ENCODE measurements at regions not wholly inside any gene's neighbourhood (a gene's known extent, or its start where the extent isn't known, plus 50 kb on each side); places are given as distances from the start of the nearest gene placed in this dataset.
"Not testable (repeated sequence)": the region's sequence is repeated elsewhere in the genome, so short reads cannot be mapped to it uniquely, and the experiment has no call there.

DNA sequence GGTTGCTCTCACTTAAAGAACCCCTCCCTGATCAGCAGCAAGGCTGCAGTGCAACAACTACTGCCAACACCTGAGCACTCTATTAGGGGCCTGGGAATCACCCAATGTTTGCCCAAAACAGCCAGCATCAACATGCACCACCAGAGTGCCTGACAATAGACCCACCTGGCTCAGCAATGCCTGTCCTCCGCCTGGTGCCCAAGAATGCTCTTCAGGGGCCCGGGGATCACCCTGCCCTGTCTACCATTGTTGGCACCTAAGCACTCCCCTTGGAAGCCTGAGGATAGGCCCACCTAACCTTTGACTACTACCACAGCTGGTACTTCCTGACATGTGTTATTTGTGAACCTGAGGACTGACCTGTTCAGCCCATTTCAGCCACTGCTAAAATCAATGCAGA lies 1363.1 kb upstream of the PRR20A start:
- no peak for DNase-seq

- no peak for DNase-seq
Measured at GRCh38 chr13:55783841-55784240, 1356.9 kb upstream of the PRR20A start.

DNA sequence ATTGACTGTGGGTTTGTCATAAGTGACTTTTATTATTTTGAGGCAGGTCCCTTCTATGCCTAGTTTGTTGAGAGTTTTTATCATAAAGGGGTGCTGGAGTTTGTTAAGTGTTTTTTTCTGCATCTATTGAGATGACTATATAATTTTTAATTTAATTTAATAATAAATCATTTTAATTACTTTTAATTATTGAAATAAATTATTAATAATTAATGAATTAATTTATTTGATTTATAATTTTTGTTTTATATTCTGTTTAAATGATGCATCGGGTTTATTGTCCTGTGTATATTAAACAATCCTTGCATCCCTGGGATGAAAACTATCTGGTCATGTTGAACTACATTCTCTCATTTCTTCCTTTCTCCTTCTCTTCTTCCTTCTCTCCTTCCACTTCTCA lies 1352.2 kb upstream of the PRR20A start:
- DNase-seq: no peak

- DNase-seq: no peak
Measured at GRCh38 chr13:55792544-55793193, 1348.0 kb upstream of the PRR20A start.

DNA sequence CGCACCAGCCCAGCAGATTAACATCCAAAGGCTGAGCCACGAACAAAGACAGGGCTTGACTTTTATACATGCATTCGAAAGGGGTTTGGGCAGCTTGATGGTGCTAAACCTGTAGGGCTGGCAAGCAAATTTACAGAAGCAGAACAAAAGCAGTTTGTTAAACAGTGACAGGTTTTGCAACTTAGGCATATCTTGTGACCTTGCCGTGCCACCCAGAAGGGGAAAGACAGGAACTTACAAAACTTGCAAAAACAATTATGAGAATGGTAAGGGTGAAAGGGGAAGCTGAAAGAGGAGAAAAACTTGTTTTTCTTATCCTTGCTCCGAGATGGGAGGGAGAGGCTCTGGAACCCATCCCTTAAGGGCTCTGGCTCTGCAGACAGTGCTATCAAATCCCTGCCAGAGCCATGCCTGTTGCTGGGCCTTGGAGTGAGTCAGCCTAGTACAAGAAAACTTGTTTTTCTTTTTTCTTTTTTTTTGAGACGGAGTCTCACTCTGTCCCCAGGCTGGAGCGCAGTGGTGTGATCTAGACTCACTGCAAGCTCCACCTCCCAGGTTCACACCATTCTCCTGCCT lies 1325.2 kb upstream of the PRR20A start:
- no peak for DNase-seq

GRCh38 chr13:55816976-55817601 lies 1323.6 kb upstream of the PRR20A start:
- DNase-seq: no peak

DNA sequence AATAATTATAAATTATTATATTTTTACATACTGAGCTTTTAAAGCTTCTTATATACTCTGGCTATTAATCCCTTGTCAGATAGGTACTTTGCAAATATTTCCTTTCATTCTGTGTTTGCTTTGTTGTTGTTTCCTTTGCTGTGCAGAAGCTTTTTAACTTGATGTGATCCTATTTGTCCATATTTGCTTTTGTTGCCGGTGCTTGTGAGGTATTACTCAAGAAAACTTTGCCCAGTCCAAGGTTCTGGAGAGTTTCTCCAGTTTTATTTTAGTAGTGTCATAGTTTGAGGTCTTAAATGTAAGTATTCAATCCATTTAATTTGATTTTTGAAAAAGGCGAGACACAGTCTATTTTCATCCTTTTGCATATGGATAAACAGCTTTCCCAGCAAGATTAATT lies 1319.9 kb upstream of the PRR20A start:
- no peak for DNase-seq

- no peak for DNase-seq
Measured at GRCh38 chr13:55869648-55870047, 1271.1 kb upstream of the PRR20A start.

GRCh38 chr13:55887561-55887960 lies 1253.2 kb upstream of the PRR20A start:
- DNase-seq: no peak

DNA sequence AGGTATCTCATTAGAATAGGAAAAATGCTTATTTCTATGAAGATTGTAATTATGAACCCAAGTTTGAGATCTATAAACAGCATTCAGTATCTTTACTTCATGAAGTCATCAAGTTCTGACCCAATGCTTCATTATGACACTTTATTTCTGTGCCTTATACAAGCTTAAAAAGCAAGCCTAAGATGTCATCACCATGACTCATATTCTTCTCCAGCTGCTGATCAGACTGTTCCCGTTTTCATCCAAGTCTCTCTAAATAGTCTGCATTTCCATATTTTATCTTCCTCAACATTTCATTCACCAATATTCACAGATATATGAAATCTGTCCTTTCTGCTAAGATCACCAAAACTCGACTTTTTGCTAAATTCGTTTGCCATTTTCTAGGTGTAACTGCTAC lies 1247.2 kb upstream of the PRR20A start:
- DNase-seq: no peak

- no peak for DNase-seq
Measured at GRCh38 chr13:55937180-55937579, 1203.5 kb upstream of the PRR20A start.

DNA sequence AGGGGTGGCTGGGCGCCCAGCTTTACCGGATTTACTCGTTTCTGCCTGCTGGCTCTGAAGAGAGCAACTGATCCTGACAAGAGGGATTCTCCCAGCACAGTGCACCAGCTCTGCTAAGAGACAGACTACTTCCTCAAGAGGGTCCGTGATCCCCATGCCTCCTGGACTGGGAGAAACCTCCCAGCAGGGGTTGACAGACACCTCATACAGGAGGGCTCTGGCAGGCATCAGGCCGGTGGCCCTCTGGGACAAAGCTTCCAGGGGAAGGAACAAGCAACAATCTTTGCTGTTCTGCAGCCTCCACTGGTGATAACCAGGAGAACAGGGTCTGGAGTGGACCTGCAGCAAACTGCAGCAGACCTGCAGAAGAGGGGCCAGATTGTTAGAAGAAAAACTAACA lies 1192.5 kb upstream of the PRR20A start:
- DNase-seq: no peak

DNA sequence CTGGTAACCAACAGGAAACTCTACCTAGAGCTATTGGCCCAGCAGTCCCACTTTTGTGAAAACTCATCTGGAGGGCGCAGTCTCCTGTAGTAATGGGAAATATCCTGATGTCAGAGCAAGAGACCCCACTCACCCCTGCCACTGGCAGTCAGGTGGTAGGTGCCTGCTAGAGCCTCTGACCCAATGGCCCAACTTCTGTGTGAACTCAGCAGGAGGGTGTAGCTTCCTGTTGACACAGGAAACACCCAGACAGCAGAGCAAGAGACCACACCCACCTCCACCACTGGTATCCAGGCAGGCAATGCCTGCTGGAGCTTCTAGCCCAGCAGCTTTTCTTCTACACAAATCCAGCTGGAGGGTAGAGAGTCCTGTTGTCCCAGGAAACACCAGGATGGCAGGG lies 1176.8 kb upstream of the PRR20A start:
- no peak for DNase-seq

GRCh38 chr13:55967055-55967454 lies 1173.7 kb upstream of the PRR20A start:
- no peak for DNase-seq

GRCh38 chr13:55977436-55977835 lies 1163.3 kb upstream of the PRR20A start:
- no peak for DNase-seq

DNA sequence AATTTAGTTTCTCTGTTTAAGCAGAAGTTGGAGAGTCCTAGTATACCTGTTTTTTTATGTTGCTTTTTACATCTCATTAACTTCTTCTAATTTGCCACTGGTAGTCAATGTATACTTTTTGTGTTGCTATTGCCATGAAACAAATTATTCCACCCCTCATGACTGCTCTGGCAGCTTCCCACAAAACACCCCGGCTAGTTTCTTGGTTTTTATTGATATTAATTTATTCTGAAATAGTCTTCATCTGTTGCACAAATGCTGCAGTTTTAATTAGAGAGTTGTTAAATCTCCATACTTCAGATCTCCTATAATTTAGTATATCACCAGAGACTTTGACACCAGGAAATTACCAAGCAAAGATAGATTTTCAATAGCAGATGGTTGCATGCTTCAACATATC lies 1159.3 kb upstream of the PRR20A start:
- no peak for DNase-seq

DNA sequence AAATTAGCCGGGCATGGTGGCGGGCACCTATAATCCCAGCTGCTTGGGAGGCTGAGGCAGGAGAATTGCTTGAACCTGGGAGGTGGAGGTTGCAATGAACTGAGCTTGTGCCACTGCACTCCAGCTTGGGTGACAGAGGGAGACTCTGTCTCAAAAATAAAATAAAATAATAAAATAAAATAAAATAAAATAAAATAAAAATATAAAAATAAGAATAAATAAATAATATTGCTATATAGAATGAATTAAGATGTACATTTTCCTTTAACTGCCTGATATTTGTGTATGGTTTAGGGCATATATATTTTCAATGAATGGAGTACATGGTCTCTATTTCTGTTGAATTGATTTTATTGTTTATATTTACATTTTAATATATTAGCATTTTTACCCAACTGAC lies 1156.7 kb upstream of the PRR20A start:
- DNase-seq: not testable (repeated sequence)

GRCh38 chr13:55990631-55991030 lies 1150.1 kb upstream of the PRR20A start:
- no peak for DNase-seq

DNA sequence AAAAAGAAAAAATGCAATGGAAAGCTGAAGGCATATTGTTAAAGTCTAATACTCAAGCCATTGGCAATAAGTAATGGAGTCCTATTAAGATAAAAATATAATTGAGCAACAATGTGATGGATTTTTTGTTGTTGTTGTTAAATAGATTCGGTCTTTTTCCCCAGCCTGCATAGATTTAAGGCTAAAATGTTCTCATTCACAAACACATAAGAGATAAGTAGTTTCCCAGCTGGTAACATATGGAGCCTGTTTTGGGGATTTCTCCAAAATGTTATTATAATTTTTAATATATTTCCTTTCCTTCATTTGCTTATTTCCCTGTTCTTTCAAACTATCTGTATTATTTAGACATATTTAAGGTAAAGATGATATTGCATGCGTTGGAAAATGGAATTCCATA lies 1149.1 kb upstream of the PRR20A start:
- DNase-seq: no peak

GRCh38 chr13:55992145-55992544 lies 1148.6 kb upstream of the PRR20A start:
- no peak for DNase-seq

- DNase-seq: no peak
Measured at GRCh38 chr13:55999709-56000108, 1141.0 kb upstream of the PRR20A start.

GRCh38 chr13:56009418-56009817 lies 1131.3 kb upstream of the PRR20A start:
- no peak for DNase-seq

DNA sequence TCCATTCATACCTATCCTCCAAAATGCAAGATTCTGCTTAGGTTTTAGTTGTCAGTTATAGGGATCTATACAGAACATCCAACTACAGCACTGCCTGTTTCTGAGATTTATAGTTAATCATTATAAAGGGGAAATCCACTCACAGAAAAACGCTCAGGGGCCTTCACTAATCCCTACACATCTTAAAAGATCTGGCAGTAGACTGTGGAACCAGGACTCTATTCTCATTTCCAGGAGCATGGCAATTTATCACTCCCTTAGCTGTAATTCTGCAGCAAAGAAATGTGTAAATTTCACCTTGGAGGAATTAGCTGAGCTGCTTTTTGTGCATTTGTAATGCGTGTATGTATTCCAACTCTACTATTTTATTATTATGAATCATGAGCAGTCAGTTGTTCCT lies 1128.1 kb upstream of the PRR20A start:
- DNase-seq: no peak

GRCh38 chr13:56015919-56016318 lies 1124.8 kb upstream of the PRR20A start:
- no peak for DNase-seq

DNA sequence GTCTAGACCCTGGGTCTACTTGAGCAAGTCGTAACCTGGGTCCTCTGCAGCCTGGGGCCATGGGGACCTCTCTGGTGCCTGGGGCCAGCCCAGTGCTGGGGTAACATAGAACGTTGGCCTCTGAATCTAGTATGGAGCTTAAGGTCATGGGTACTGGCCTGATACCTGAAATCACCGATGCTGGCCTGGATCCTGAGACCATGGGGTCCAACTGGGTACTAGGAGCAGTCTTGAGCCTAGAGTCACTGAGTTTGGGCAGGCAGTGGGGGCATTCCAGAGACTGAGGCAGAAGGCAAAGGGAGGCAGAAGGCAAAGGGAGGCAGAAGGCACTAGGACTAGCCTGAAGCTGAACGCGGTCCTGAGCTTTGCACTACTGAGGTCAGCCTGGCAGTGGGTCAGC lies 1121.1 kb upstream of the PRR20A start:
- DNase-seq: no peak
